Kidney (tissue), 13 donors: ENCODE measurements at regions not wholly inside any gene's neighbourhood (a gene's known extent, or its start where the extent isn't known, plus 50 kb on each side); places are given as distances from the start of the nearest gene placed in this dataset.
"Not testable (repeated sequence)": the region's sequence is repeated elsewhere in the genome, so short reads cannot be mapped to it uniquely, and the experiment has no call there.

Source experiments
- DNase-seq, 5 donors: peaks; one replicate each; pipeline ENCODE4 v3.0.0-alpha.2; 2013 to 2020
- FAIRE-seq: peaks from 2 replicates; lab custom pipeline; 2012; peaks lifted over from hg19 to GRCh38; lab: Jason Lieb, UNC
- H3K27ac ChIP-seq, 2 donors: one replicate each; pipeline ENCODE4 v1.7.0; 2013; ENCODE audit warnings: low read depth in 2 of 2, low read length in 2 of 2, inconsistent platforms in 1 of 2
- H3K27me3 ChIP-seq: one replicate; pipeline ENCODE4 v1.7.1; 2013; ENCODE audit warnings: low read length, inconsistent platforms; ENCODE audit not compliant: control insufficient read depth, insufficient read depth
- H3K36me3 ChIP-seq, 3 donors: one replicate each; pipeline versions ENCODE4 v1.7.0 to v1.7.1; 2013; ENCODE audit warnings: low read length in 3 of 3, control low read depth in 1 of 3, inconsistent platforms in 1 of 3; ENCODE audit not compliant: insufficient read depth in 3 of 3, control insufficient read depth in 2 of 3
- H3K4me1 ChIP-seq, 3 donors: one replicate each; pipeline versions ENCODE4 v1.7.0 to v1.7.1; 2013; ENCODE audit warnings: low read length in 3 of 3, inconsistent platforms in 1 of 3, low read depth in 1 of 3; ENCODE audit not compliant: control insufficient read depth in 2 of 3, insufficient read depth in 2 of 3
- H3K4me3 ChIP-seq, 3 donors: one replicate each; pipeline versions ENCODE4 v1.7.0 to v1.8.1; 2013; ENCODE audit warnings: low read length in 3 of 3, control low read depth in 1 of 3, inconsistent platforms in 1 of 3
- H3K9ac ChIP-seq, 3 donors: one replicate each; pipeline versions ENCODE4 v1.7.0 to v1.7.1; 2013; ENCODE audit warnings: low read length in 3 of 3, control low read depth in 1 of 3, inconsistent platforms in 1 of 3
- H3K9me3 ChIP-seq, 3 donors: one replicate each; pipeline versions ENCODE4 v1.7.0 to v1.7.1; 2013; ENCODE audit warnings: low read length in 3 of 3, control low read depth in 1 of 3, inconsistent platforms in 1 of 3; ENCODE audit not compliant: control insufficient read depth in 2 of 3, insufficient read depth in 1 of 3
- CTCF ChIP-seq: IDR thresholded peaks from 3 replicates; pipeline ENCODE4 v1.5.1; 2012; ENCODE audit warnings: mild to moderate bottlenecking, moderate library complexity, borderline replicate concordance; ENCODE audit not compliant: insufficient read depth; ENCODE audit errors: extremely low read depth
- intact Hi-C: fragments of 100-400 bp; cut with DNase I; formaldehyde crosslinking; loops from one replicate; pipeline ENCODE4 v1.11.1; 2022
- donor health status: control.
- donor health status: control.
- donor health status: control.
- donor health status: control.
- donor health status: control.
- donor health status: DM: yes; HTN: yes; CAD: no.
- donor health status: Normal renal cell carcinoma (clear cell type).

DNA sequence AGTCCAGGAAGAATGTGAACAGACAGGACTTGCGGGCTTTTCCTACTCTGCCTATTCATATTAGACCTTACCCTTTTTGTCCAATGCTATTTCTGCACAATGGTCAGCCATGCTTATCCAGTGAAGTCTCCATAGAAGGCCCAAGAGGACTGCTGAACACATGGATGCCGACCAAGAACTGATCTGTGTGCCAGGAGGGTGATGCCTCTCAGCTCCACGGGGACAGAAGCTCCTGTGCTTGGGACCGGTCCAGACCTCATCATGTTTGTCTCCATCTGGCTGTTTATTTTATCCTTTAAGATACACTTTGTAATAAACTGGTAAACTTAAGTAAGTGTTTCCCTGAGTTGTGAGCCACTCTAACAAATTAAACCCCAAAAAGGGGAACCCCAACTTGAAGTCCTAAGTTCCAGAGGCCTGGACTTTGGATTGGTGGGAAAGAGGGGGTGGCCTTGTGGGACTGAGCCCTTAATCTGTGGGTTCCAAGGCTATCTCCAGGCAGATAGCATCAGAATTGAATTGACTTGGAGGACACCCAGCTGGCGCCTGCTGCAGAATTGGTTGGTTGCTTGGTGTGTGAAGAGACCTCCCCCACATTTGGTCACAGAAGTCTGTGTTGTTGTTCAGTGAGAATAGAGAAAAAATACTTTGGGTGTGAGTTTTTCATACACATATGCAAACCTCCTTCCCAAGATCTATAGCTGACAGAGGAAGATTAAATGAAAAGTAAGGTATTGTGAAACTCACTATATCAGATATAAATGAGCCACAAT lies 57.9 kb upstream of the ANKH start:
- Histone ChIP-seq H3K4me3 (no peak overlapping the region), H3K4me1 (no peaks in the 10 kb centered on the region), H3K27ac (no peak overlapping the region), H3K9me3 (no peaks in the 10 kb centered on the region), H3K27me3 (no peaks in the 10 kb centered on the region), H3K9ac (no peak overlapping the region), H3K36me3 (no peaks in the 10 kb centered on the region)
- no peak for TF ChIP-seq CTCF
- intact Hi-C loops, result no loop called here
- FAIRE-seq (no peak), DNase-seq (no peak)

- no peaks in the 10 kb centered on the region for H3K4me1 ChIP-seq
- intact Hi-C loops, result no loop called here
Measured at GRCh38 chr5:14928661-14929060, 57.1 kb upstream of the ANKH start.

DNA sequence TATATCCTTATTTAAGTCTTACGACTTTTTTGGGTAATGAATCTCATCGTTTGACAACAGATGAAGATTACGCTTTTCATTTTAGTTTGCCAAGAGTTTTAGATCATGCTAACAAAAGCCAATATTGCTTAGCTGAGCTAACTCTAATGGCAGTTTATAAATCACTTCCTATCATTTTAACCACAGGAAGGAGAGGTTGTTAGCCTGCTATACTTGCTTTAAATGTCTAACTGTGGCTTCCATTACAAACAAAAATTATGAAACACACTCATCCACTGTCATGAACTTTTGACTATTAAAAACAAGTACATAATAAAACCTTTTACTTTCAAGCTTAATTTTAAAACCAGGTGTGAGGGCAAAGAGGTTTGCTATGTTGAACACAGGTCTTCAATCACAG lies 53.7 kb upstream of the ANKH start:
- H3K9me3 ChIP-seq, result no peaks in the 10 kb centered on the region
- no peak for TF ChIP-seq CTCF
- intact Hi-C loops, result no loop called here
- no peak for FAIRE-seq
- H3K9ac ChIP-seq, result no peak overlapping the region
- no peaks in the 10 kb centered on the region for H3K4me1 ChIP-seq
- H3K36me3 ChIP-seq, result no peaks in the 10 kb centered on the region
- H3K4me3 ChIP-seq, result no peak overlapping the region
- no peak for DNase-seq
- H3K27ac ChIP-seq, result no peak overlapping the region
- H3K27me3 ChIP-seq, result no peaks in the 10 kb centered on the region

More at GRCh38 chr5:14928661-14929060, 57.1 kb upstream of the ANKH start:
- FAIRE-seq (no peak), DNase-seq (no peak)
- no peak overlapping the region for H3K27ac ChIP-seq
- no peak for TF ChIP-seq CTCF
- no peak overlapping the region for H3K9ac ChIP-seq
- H3K4me3 ChIP-seq, result no peak overlapping the region
- no peaks in the 10 kb centered on the region for H3K27me3 ChIP-seq
- H3K9me3 ChIP-seq, result no peaks in the 10 kb centered on the region
- no peaks in the 10 kb centered on the region for H3K36me3 ChIP-seq

- H3K4me1 ChIP-seq, H3K9me3 ChIP-seq, DNase-seq, H3K9ac ChIP-seq, H3K4me3 ChIP-seq, H3K27me3 ChIP-seq, FAIRE-seq, H3K36me3 ChIP-seq, intact Hi-C loops, H3K27ac ChIP-seq: not testable (repeated sequence)
Measured at GRCh38 chr5:14922952-14923351, 51.4 kb upstream of the ANKH start.
